CD4-positive, alpha-beta T cell treated with Interleukin-1 beta for 1 hour (primary cell): ENCODE measurements at regions not wholly inside any gene's neighbourhood (a gene's known extent, or its start where the extent isn't known, plus 50 kb on each side); places are given as distances from the start of the nearest gene placed in this dataset.
"Not testable (repeated sequence)": the region's sequence is repeated elsewhere in the genome, so short reads cannot be mapped to it uniquely, and the experiment has no call there.

Experiments
- DNase-seq, 2 donors: peaks; one replicate each; pipeline ENCODE4 v3.0.0-alpha.2; 2020 to 2022

- DNase-seq = peak in 1 of 2 donors; percentile 57
Measured at GRCh38 chr10:32139223-32140073, 83.2 kb upstream of the KIF5B start.

GRCh38 chr10:32136927-32137326, 80.7 kb upstream of the KIF5B start:
- not testable (repeated sequence) for DNase-seq

DNA sequence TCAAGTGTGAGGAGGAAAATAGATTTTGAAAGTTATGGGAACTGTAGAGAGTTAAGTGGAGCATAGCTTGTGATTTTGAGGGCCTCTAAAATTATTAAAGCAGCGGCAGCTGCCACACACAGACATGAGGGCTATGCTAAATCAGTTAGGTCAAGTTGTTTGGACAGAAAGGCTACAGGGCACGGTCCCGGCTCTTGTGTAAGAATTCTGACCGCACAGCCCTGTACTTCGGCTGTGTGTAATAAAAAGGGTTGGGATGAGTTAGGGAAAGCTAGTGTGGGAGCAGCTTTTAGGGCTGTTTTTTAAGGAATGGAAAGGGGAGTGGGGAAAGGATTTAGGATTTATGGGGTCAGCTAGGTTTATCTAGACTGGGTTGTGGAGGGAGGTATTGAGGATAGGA, 79.6 kb upstream of the KIF5B start:
- DNase-seq = not testable (repeated sequence)

- DNase-seq = no peak
Measured at GRCh38 chr10:32132357-32132946, 76.2 kb upstream of the KIF5B start.

DNA sequence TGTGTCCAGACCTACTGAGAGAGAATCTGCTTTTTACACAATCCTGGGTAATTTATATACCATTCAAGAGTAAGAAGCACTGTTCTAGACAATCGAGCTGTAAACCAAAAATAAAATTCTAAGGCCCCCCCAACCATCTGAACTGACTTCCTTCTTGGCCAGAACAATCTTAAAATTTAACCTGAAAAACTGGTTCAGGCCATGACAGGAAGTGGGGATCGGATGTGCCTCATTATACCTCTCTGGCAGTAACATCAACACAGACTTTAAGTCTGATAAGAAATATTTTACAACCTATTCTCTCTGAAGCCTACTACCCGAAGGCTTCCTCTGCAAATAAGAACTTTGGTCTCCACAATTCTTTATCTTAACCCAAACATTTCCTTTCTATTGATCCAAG, 75.2 kb upstream of the KIF5B start:
- no peak for DNase-seq

DNA sequence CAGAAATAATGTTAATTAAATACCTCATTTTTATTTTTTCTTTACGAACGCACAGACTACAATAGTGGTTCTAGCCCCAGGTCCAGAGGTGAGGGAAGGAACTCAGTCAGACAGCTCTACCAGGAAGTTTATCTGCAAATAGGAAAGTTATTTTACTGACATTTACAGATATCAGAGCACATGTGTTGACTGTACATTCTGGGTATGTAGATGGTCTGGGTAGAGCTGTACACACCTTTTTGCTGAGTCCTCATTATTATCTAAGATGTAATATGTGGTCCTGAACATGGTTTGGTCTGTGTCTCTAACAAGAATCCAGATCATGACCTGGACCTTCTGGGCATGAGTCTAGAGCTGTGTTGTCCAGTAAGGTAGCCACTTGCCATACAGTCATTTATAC, 74.6 kb upstream of the KIF5B start:
- DNase-seq = no peak

DNA sequence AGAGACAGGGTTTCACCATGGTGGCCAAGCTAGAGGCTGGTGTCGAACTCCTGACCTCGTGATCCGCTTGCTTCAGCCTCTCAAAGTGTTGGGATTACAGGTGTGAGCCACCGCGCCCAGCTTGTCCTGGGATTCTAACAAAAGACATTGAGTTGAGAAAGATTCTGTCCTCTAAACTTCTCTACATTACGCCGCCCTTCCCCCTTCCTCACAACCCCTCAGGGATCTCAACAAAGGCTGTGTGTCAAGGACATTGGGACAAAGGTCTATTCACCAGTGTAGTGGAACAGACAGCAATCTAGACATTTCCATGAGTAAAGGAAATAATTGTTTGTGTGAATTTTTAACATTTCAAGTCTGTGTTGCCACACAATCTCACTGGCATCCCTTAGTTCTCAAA, 68.8 kb upstream of the KIF5B start:
- DNase-seq = no peak

DNA sequence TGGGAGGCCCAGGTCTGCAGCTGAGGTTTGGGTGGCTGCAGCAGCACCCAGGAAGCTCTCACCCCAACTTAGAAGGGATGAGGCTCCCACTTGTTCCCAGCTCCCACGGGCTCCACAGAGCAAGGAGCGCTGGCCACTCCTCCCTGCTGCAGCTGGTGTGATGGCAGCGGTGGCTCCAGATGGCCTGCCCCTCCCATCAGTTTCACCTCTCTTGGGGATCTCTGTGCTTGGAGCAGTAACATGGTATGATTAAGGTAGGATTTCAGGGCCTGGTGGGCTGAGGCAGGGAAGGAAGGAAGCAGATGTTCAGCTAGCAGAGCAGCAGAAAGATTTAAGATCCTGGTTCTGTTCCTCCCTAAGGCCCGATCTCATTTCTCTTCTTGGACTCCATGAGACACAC, 66.8 kb upstream of the KIF5B start:
- no peak for DNase-seq

DNA sequence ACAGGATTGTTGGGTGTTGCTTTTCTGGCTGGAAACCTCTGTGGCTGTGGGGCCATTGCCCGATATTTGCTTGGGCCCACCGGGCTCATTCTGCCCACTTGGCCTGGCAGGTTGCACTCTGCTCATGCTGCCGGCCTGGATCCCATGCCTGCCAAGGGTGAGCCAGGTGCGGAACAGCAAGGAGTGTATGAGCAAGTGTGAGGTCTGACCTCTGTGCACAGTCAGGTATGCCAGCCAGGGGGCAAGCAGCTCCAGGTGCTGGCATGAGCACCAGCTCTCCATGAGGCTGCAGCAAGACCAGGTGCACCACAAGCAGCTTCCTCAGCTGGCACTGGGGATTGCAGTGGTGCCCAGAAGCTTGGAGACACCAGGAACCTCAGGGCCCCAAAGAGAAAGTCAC, 65.4 kb upstream of the KIF5B start:
- no peak for DNase-seq

- no peak for DNase-seq
Measured at GRCh38 chr10:32120147-32120546, 63.9 kb upstream of the KIF5B start.

DNA sequence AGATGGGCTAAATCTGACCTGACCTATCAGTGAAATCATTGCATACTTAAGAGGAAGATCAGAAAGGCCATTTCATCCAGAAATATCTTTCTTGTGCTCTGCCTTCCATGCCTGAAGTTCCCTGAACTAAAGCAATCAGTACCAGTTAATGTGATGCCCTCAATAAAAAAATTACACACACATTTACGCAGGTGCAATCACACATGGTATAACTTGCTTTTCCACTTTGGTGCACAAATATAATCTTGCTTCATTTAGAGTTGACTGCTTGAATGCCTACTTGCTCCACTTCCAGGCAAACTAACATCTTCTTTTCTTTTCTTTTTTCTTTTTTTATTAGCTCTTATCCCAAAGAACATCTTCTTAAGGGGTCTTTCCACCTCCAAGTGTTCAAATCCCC, 58.3 kb upstream of the KIF5B start:
- no peak for DNase-seq

- no peak for DNase-seq
Measured at GRCh38 chr10:32112055-32112454, 55.8 kb upstream of the KIF5B start.

DNA sequence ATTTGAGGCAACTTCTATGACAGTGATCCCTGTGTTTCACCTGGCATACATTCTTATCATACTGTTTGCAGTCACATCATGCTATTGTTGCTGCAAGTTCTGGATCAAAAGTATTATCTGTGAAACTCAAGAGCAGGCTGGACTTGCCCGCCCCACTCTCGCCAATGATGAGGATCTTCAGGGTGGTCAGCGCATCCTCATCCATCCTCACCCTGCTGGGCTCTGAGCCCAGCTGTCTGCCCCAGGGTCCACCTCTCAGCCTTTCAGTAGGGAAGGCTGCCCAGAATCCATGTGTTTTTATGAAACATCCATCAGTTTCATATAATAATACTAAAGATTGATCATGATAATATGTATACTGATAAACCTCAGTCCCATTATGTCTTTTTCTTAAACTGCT, 55.4 kb upstream of the KIF5B start:
- DNase-seq = no peak

GRCh38 chr10:32110790-32111189, 54.6 kb upstream of the KIF5B start:
- DNase-seq = no peak

DNA sequence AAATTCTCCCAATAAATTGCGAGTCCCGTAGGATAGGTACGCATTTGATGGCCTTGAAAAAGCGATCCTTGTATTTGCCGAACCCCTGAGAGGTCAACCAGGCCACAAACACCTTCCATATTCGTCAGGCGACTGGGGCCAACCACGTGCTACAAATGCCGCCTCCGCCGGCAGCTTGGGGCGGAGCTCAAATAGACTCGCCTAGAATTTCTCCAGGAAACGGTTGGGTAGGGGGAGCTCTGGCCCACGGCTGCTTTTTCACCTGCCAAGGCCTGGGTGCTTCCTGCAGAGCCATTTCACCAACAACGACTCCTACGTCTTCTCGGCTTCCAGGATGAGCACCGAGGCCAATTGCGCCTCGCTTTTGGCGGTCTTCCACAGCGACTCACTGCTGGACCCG, 53.4 kb upstream of the KIF5B start:
- DNase-seq = no peak
